ENCODE measurements at regions not wholly inside any gene's neighbourhood (a gene's known extent, or its start where the extent isn't known, plus 50 kb on each side); places are given as distances from the start of the nearest gene placed in this dataset.

GRCh38 chr3:177689869-177690268 lies 492.6 kb upstream of the TBL1XR1 start:
- intact Hi-C loops (cut with micrococcal nuclease; ENCODE audit: unreplicated experiment), result loop anchor here (10.0 kb wide), 1 partner anchor 615 kb away; no protein-coding TSS in a partner anchor
- Histone ChIP-seq H3K27ac (ENCODE audit: low read depth, low read length, poor library complexity, severe bottlenecking) (no peak overlapping the region), H3K4me1 (ENCODE audit: insufficient read depth, low read length, poor library complexity, severe bottlenecking) (peaks cover 17% of the 10 kb centered on the region), H3K27me3 (replicated peaks; ENCODE audit: insufficient read depth, low read depth, low read length, poor library complexity) (no peaks in the 10 kb centered on the region), H3K9me3 (ENCODE audit: low read depth, low read length, poor library complexity, severe bottlenecking) (no peaks in the 10 kb centered on the region), H3K4me3 (ENCODE audit: low read depth, low read length, poor library complexity, severe bottlenecking) (no peak overlapping the region), H3K36me3 (ENCODE audit: insufficient read depth, low read length, poor library complexity, severe bottlenecking) (no peaks in the 10 kb centered on the region)
- TF ChIP-seq EZH2 (IDR thresholded peaks at IDR 0.05; ENCODE audit: borderline replicate concordance, low read depth, low read length, poor library complexity, severe bottlenecking) (no peak), CTCF (conservative IDR thresholded peaks at IDR 0.05; ENCODE audit: low read depth, low read length) (no peak)
- POLR2A ChIA-PET (ENCODE audit: low non-redundant PET), result no interaction called here
- no TSS peak for BruUV-seq (replicated peaks)
- no peak for DNase-seq (ENCODE audit: low spot score)
- CTCF ChIA-PET, result no interaction called here

GRCh38 chr3:177690306-177690705 lies 493.0 kb upstream of the TBL1XR1 start:
- intact Hi-C loops (cut with micrococcal nuclease; ENCODE audit: unreplicated experiment), result no loop called here
- Histone ChIP-seq H3K36me3 (ENCODE audit: insufficient read depth, low read length, poor library complexity, severe bottlenecking) (no peaks in the 10 kb centered on the region), H3K4me1 (ENCODE audit: insufficient read depth, low read length, poor library complexity, severe bottlenecking) (peaks cover 20% of the 10 kb centered on the region), H3K9me3 (ENCODE audit: low read depth, low read length, poor library complexity, severe bottlenecking) (no peaks in the 10 kb centered on the region), H3K27me3 (replicated peaks; ENCODE audit: insufficient read depth, low read depth, low read length, poor library complexity) (no peaks in the 10 kb centered on the region), H3K4me3 (ENCODE audit: low read depth, low read length, poor library complexity, severe bottlenecking) (no peak overlapping the region), H3K27ac (ENCODE audit: low read depth, low read length, poor library complexity, severe bottlenecking) (no peak overlapping the region)
- CTCF ChIA-PET, result no interaction called here
- TF ChIP-seq CTCF (conservative IDR thresholded peaks at IDR 0.05; ENCODE audit: low read depth, low read length) (no peak), EZH2 (IDR thresholded peaks at IDR 0.05; ENCODE audit: borderline replicate concordance, low read depth, low read length, poor library complexity, severe bottlenecking) (no peak)
- POLR2A ChIA-PET (ENCODE audit: low non-redundant PET), result no interaction called here
- no TSS peak for BruUV-seq (replicated peaks)
- no peak for DNase-seq (ENCODE audit: low spot score)

- Histone ChIP-seq H3K27me3 (replicated peaks; ENCODE audit: insufficient read depth, low read depth, low read length, poor library complexity) (no peaks in the 10 kb centered on the region), H3K36me3 (ENCODE audit: insufficient read depth, low read length, poor library complexity, severe bottlenecking) (no peaks in the 10 kb centered on the region), H3K9me3 (ENCODE audit: low read depth, low read length, poor library complexity, severe bottlenecking) (no peaks in the 10 kb centered on the region), H3K27ac (ENCODE audit: low read depth, low read length, poor library complexity, severe bottlenecking) (no peak overlapping the region), H3K4me3 (ENCODE audit: low read depth, low read length, poor library complexity, severe bottlenecking) (no peak overlapping the region), H3K4me1 (ENCODE audit: insufficient read depth, low read length, poor library complexity, severe bottlenecking) (peaks cover 20% of the 10 kb centered on the region)
- no TSS peak for BruUV-seq (replicated peaks)
- intact Hi-C loops (cut with micrococcal nuclease; ENCODE audit: unreplicated experiment), result no loop called here
- ChIA-PET POLR2A (ENCODE audit: low non-redundant PET) (no interaction called here), CTCF (no interaction called here)
- no peak for DNase-seq (ENCODE audit: low spot score)
- TF ChIP-seq EZH2 (IDR thresholded peaks at IDR 0.05; ENCODE audit: borderline replicate concordance, low read depth, low read length, poor library complexity, severe bottlenecking), result no peak
- TF ChIP-seq CTCF (conservative IDR thresholded peaks at IDR 0.05; ENCODE audit: low read depth, low read length), result no peak
These were observed 495.2 kb upstream of the TBL1XR1 start for GRCh38 chr3:177692304-177692975.

Measured in A673 (cell line).